Testis (tissue), 2 donors: ENCODE measurements at regions not wholly inside any gene's neighbourhood (a gene's known extent, or its start where the extent isn't known, plus 50 kb on each side); places are given as distances from the start of the nearest gene placed in this dataset.

Experiments
- DNase-seq: peaks from one replicate; pipeline ENCODE4 v3.0.0-alpha.2; 2019
- H3K27ac ChIP-seq, 2 donors: fragments of 200-600 bp; sonication (generic); one replicate each; pipeline ENCODE4 v1.5.1; 2019
- H3K27me3 ChIP-seq: fragments of 200-600 bp; sonication (generic); one replicate; pipeline ENCODE4 v1.5.1; 2019
- H3K36me3 ChIP-seq: fragments of 200-600 bp; sonication (generic); one replicate; pipeline ENCODE4 v1.5.1; 2017; ENCODE audit warnings: low read depth; ENCODE audit errors: missing control alignments
- H3K4me1 ChIP-seq: fragments of 200-600 bp; sonication (generic); one replicate; pipeline ENCODE4 v1.5.1; 2019
- H3K4me3 ChIP-seq, 2 donors: fragments of 200-600 bp; sonication (generic); one replicate each; pipeline ENCODE4 v1.5.1; 2017 to 2019
- H3K9me3 ChIP-seq: fragments of 200-600 bp; sonication (generic); one replicate; pipeline ENCODE4 v1.5.1; 2017
- CTCF ChIP-seq, 3 experiments: fragments of 450-650 bp in 2 of 3; fragments of 200-600 bp in 1 of 3; sonication (generic) in 1 of 3; IDR thresholded peaks; one replicate each; pipeline ENCODE4 v1.5.1; 2016 to 2019; ENCODE audit warnings: antibody characterized with exemption in 3 of 3, mild to moderate bottlenecking in 2 of 3, moderate library complexity in 1 of 3
- POLR2A ChIP-seq: fragments of 450-650 bp; IDR thresholded peaks from one replicate; pipeline ENCODE4 v1.6.1; 2017; ENCODE audit warnings: antibody characterized with exemption, mild to moderate bottlenecking, moderate library complexity
- WGBS, 2 donors: methylation state at CpG; one replicate each; pipeline ENCODE4 v1.1.5; 2018; 5-methylcytosine and 5-hydroxymethylcytosine counted together
- intact Hi-C: fragments of 100-400 bp; cut with DNase I; formaldehyde crosslinking; loops from one replicate; pipeline ENCODE4 v1.15.1; 2023; ENCODE audit warnings: low total_unique reads

DNA sequence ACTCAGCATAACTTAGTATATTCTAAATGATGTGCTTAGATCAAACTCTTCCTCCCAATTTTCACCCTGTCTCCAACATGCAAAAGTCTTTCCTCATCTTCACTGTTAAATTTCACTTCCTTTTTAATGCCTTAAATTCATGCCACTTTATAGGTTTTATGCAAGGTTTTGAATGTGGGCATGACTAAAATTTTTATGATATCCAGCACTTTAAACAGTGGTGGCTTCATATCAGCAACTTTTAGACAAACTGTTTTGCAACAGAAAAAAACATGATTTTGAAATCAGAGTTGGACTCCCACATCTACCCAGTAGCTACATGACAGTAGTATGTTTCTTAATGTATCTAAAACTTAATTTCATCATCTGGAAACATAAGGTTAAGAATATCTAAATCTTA, 84.7 kb upstream of the ZP4 start:
- DNase-seq: no peak
- Histone ChIP-seq H3K4me1 (no peaks in the 10 kb centered on the region), H3K27me3 (no peaks in the 10 kb centered on the region), H3K27ac (no peak overlapping the region), H3K36me3 (no peaks in the 10 kb centered on the region), H3K4me3 (no peak overlapping the region), H3K9me3 (no peaks in the 10 kb centered on the region)
- intact Hi-C loops: no loop called here
- TF ChIP-seq POLR2A: no peak
- no peak for TF ChIP-seq CTCF (IDR thresholded peaks at IDR 0.05)

DNA sequence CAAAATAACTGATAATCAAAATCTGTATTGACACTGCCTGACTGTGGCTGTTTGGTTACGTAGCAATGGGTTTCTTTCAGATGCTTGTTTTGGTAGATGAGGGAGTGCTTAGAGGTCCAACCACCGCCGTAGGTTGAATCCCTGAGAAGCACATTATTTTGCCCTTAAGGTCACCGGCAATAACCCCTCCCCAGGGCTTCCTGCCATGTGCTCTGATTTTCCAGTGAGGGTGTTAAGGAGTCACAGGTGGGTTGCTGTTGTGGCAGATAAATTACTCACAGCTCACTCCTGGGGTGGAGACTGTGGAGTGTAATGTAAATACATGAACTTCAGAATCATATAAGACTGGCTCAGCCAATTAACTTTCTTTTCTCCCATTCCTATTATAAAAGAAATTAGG, 81.5 kb upstream of the ZP4 start:
- no peaks in the 10 kb centered on the region for H3K27me3 ChIP-seq
- no peaks in the 10 kb centered on the region for H3K36me3 ChIP-seq
- 82% methylated on average over 4 of the region's 4 CpGs for WGBS, 2 donors
- H3K27ac ChIP-seq: no peak overlapping the region
- DNase-seq: no peak
- intact Hi-C loops: no loop called here
- no peak overlapping the region for H3K4me3 ChIP-seq
- no peaks in the 10 kb centered on the region for H3K4me1 ChIP-seq
- no peaks in the 10 kb centered on the region for H3K9me3 ChIP-seq
- TF ChIP-seq CTCF (IDR thresholded peaks at IDR 0.05) (no peak), POLR2A (no peak)

- Histone ChIP-seq H3K4me1 (no peaks in the 10 kb centered on the region), H3K27me3 (no peaks in the 10 kb centered on the region), H3K27ac (no peak overlapping the region), H3K36me3 (no peaks in the 10 kb centered on the region), H3K9me3 (no peaks in the 10 kb centered on the region), H3K4me3 (no peak overlapping the region)
- DNase-seq: no peak
- TF ChIP-seq POLR2A: no peak
- no peak for TF ChIP-seq CTCF (IDR thresholded peaks at IDR 0.05)
- intact Hi-C loops: no loop called here
- 95 to 96% methylated on average over 2 of the region's 2 CpGs for WGBS, 2 donors
Observed at GRCh38 chr1:237962985-237963384, 72.3 kb upstream of the ZP4 start.

DNA sequence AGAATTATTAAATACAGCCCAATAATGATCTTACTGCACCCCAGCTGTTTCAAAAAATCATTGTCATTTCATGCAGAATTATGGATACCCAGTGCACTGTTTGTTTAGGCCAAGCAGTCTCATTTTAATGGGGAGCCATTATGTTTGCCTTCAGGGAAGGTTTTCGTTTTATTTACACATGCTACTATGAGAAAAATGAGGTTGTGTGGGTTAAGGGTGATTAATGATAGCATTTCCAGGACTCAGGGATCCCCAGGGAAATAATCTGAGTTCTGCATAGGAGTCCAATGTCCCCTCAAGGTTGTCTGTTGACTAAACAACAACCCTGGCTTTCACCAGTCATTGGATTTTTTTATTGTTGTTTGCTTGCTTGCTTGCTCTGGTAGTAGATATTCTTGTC, 71.0 kb upstream of the ZP4 start:
- TF ChIP-seq POLR2A: no peak
- TF ChIP-seq CTCF (IDR thresholded peaks at IDR 0.05): no peak
- WGBS, 2 donors: 62 to 75% methylated on average over 1 of the region's 1 CpG
- H3K4me3 ChIP-seq: no peak overlapping the region
- no peaks in the 10 kb centered on the region for H3K9me3 ChIP-seq
- no peak overlapping the region for H3K27ac ChIP-seq
- H3K4me1 ChIP-seq: no peaks in the 10 kb centered on the region
- no peaks in the 10 kb centered on the region for H3K27me3 ChIP-seq
- no peak for DNase-seq
- H3K36me3 ChIP-seq: no peaks in the 10 kb centered on the region
- intact Hi-C loops: no loop called here

- H3K4me3 ChIP-seq: no peak overlapping the region
- DNase-seq: no peak
- TF ChIP-seq CTCF (IDR thresholded peaks at IDR 0.05) (no peak), POLR2A (no peak)
- no peaks in the 10 kb centered on the region for H3K9me3 ChIP-seq
- intact Hi-C loops: no loop called here
- no peaks in the 10 kb centered on the region for H3K36me3 ChIP-seq
- no peaks in the 10 kb centered on the region for H3K4me1 ChIP-seq
- no peak overlapping the region for H3K27ac ChIP-seq
- H3K27me3 ChIP-seq: no peaks in the 10 kb centered on the region
Observed at GRCh38 chr1:237959838-237960237, 69.1 kb upstream of the ZP4 start.
